K562 (cell line): ENCODE measurements at regions not wholly inside any gene's neighbourhood (a gene's known extent, or its start where the extent isn't known, plus 50 kb on each side); places are given as distances from the start of the nearest gene placed in this dataset. TPM values are rescaled to one million over a fixed set of nuclear protein-coding genes. Genes with fewer than 3 reads are reported as not detected.

Source experiments
- ATAC-seq: fragments of 200-7000 bp; cut with Tn5 transposase; 3 replicates; pipeline ENCODE4 v1.9.1; 2020; ENCODE audit warnings: moderate library complexity
- BruUV-seq: library from RNA; stranded (reverse); fragments of 400-500 nt; replicated peaks from 2 replicates; lab custom pipeline; 2021; lab: Mats Ljungman, UMichigan
- CTCF ChIA-PET: fragments of 300-600 bp; formaldehyde crosslinking; extraction: SDS; loops from one replicate; lab custom pipeline; 2021; ENCODE audit warnings: low intra/inter-chr PET ratio; lab: Yijun Ruan, JAX
- POLR2A ChIA-PET: fragments of 300-600, 350-650 bp; sonication (Branson Sonifier 250); formaldehyde crosslinking; extraction: SDS; loops from one replicate; lab custom pipeline; 2021; ENCODE audit warnings: antibody characterized with exemption, inconsistent platforms; lab: Yijun Ruan, JAX
- DNase-seq, 4 experiments: peaks; one replicate each; pipeline versions ENCODE4 v3.0.0 to v3.0.0-alpha.2; 2011 to 2018; ENCODE audit warnings: low spot score in 3 of 4, mixed read lengths in 3 of 4; ENCODE audit errors: extremely low read depth in 1 of 4
- FAIRE-seq: peaks from 2 replicates; lab custom pipeline; 2011; peaks lifted over from hg19 to GRCh38; lab: Jason Lieb, UNC
- H2AFZ ChIP-seq: 2 replicates; pipeline ENCODE4 v1.6.0; 2011; ENCODE audit warnings: low read depth, low read length, control low read depth, inconsistent platforms
- H3K27ac ChIP-seq: fragments of 200-600 bp; 3 replicates; pipeline ENCODE4 v1.8.0; 2011; ENCODE audit warnings: low read depth, mild to moderate bottlenecking, control low read depth, inconsistent platforms, low read length, moderate library complexity, mixed read lengths; ENCODE audit errors: extremely low read depth
- H3K27me3 ChIP-seq, 2 experiments: fragments of 300-600 bp in 1 of 2; 2 replicates in 1 of 2; 3 replicates in 1 of 2; pipeline versions ENCODE4 v1.6.0 to v1.8.0; 2011; ENCODE audit warnings: inconsistent platforms in 2 of 2, low read length in 2 of 2, mild to moderate bottlenecking in 1 of 2, mixed read lengths in 1 of 2, moderate library complexity in 1 of 2; ENCODE audit not compliant: control insufficient read depth in 2 of 2, insufficient read depth in 2 of 2
- H3K36me3 ChIP-seq: fragments of 300-600 bp; 3 replicates; pipeline ENCODE4 v1.8.0; 2011; ENCODE audit warnings: mild to moderate bottlenecking, low read length, inconsistent platforms; ENCODE audit not compliant: control insufficient read depth, insufficient read depth
- H3K4me1 ChIP-seq, 2 experiments: fragments of 200-600 bp in 1 of 2; replicated peaks in 1 of 2; 2 replicates in 1 of 2; 3 replicates in 1 of 2; pipeline versions ENCODE4 v1.5.1 to v1.8.0; 2011; ENCODE audit warnings: inconsistent platforms in 2 of 2, low read length in 2 of 2, mild to moderate bottlenecking in 1 of 2, mixed read lengths in 1 of 2, moderate library complexity in 1 of 2; ENCODE audit not compliant: control insufficient read depth in 2 of 2, insufficient read depth in 2 of 2
- H3K4me2 ChIP-seq: 2 replicates; pipeline ENCODE4 v1.6.1; 2011; ENCODE audit warnings: low read length, control low read depth, inconsistent platforms, mixed read lengths; ENCODE audit not compliant: insufficient read depth
- H3K4me3 ChIP-seq: fragments of 200-600 bp; sonication (generic), shearing (Covaris generic); 2 replicates; pipeline ENCODE4 v1.5.1; 2016; ENCODE audit warnings: control low read depth, inconsistent platforms
- H3K79me2 ChIP-seq: fragments of 200-600 bp; 3 replicates; pipeline ENCODE4 v1.8.0; 2011; ENCODE audit warnings: low read length, inconsistent platforms; ENCODE audit not compliant: control insufficient read depth, insufficient read depth
- H3K9ac ChIP-seq, 2 experiments: 2 replicates each; pipeline versions ENCODE4 v1.6.0 to v1.6.1; 2011; ENCODE audit warnings: low read depth in 2 of 2, low read length in 2 of 2, control low read depth in 1 of 2, inconsistent platforms in 1 of 2, mild to moderate bottlenecking in 1 of 2, mixed read lengths in 1 of 2; ENCODE audit not compliant: insufficient read depth in 1 of 2
- H3K9me1 ChIP-seq: one replicate; pipeline ENCODE4 v1.6.0; 2011; ENCODE audit warnings: inconsistent platforms, mild to moderate bottlenecking, low read length, moderate library complexity; ENCODE audit not compliant: control insufficient read depth, insufficient read depth
- H3K9me3 ChIP-seq: replicated peaks from 2 replicates; pipeline ENCODE4 v1.5.1; 2011; ENCODE audit warnings: low read depth, low read length, inconsistent platforms; ENCODE audit not compliant: control insufficient read depth, insufficient read depth
- H4K20me1 ChIP-seq: replicated peaks from 2 replicates; pipeline ENCODE4 v1.6.1; 2011; ENCODE audit warnings: low read length, inconsistent platforms, mixed read lengths; ENCODE audit not compliant: control insufficient read depth, insufficient read depth
- ARID2 ChIP-seq: fragments of 450-650 bp; IDR thresholded peaks from 2 replicates; pipeline ENCODE4 v1.6.1; 2017; ENCODE audit warnings: antibody characterized with exemption, mild to moderate bottlenecking
- CBX5 ChIP-seq: IDR thresholded peaks from 2 replicates; pipeline ENCODE4 v1.6.1; 2014; ENCODE audit warnings: low read depth, borderline replicate concordance
- HDAC3 ChIP-seq: fragments of 450-650 bp; IDR thresholded peaks from 2 replicates; pipeline ENCODE4 v1.6.1; 2018; ENCODE audit warnings: borderline replicate concordance, mild to moderate bottlenecking, moderate library complexity; ENCODE audit not compliant: partially characterized antibody
- LCOR ChIP-seq: sonication (generic); formaldehyde crosslinking; IDR thresholded peaks from 2 replicates; pipeline ENCODE4 v1.8.0; 2022; ENCODE audit warnings: mild to moderate bottlenecking, missing genetic modification reagents
- SREBF2 ChIP-seq: sonication (generic); formaldehyde crosslinking; IDR thresholded peaks from 2 replicates; pipeline ENCODE4 v1.4.0; 2020; ENCODE audit warnings: mild to moderate bottlenecking, missing genetic modification reagents
- TARDBP ChIP-seq: fragments of 450-650 bp; IDR thresholded peaks from 2 replicates; pipeline ENCODE4 v1.6.1; 2016
- XRCC3 ChIP-seq: fragments of 450-650 bp; IDR thresholded peaks from 2 replicates; pipeline ENCODE4 v1.6.1; 2017; ENCODE audit warnings: mild to moderate bottlenecking, moderate library complexity
- ZKSCAN3 ChIP-seq: fragments of 250-450 bp; sonication (Bioruptor Pico); IDR thresholded peaks from 2 replicates; pipeline ENCODE4 v1.4.0; 2020
- ZNF133 ChIP-seq: fragments of 250-450 bp; sonication (Bioruptor Pico); IDR thresholded peaks from 2 replicates; pipeline ENCODE4 v1.4.0; 2020; ENCODE audit warnings: mild to moderate bottlenecking
- ZNF140 ChIP-seq: fragments of 250-450 bp; sonication (Bioruptor Pico); IDR thresholded peaks from 2 replicates; pipeline ENCODE4 v1.8.0; 2021; ENCODE audit warnings: moderate library complexity, mild to moderate bottlenecking, inconsistent platforms
- ZNF274 ChIP-seq: IDR thresholded peaks from 2 replicates; pipeline ENCODE4 v1.6.1; 2011; ENCODE audit warnings: low read depth, mild to moderate bottlenecking, low read length, moderate library complexity, borderline replicate concordance
- WGBS: fragments of 100-300 bp; shearing (Covaris generic); methylation state at CpG from one replicate; pipeline ENCODE4 v1.1.6; 2016; ENCODE audit warnings: low coverage, mixed read lengths; ENCODE audit not compliant: insufficient coverage; ENCODE audit errors: missing lambda C conversion rate; 5-methylcytosine and 5-hydroxymethylcytosine counted together
- in situ Hi-C: fragments of 300-500 bp; cut with MboI; formaldehyde crosslinking; loops from 4 replicates; pipeline ENCODE4 v1.15.0; 2018; ENCODE audit warnings: inconsistent platforms, mixed read lengths
- intact Hi-C: fragments of 100-400 bp; cut with micrococcal nuclease; formaldehyde crosslinking; loops from 2 replicates; pipeline ENCODE4 v1.14.2; 2022
- small RNA-seq: library from RNA; depleted of rRNA; stranded (forward); fragments of <200 nt; gene quantifications from one replicate; pipeline ENCODE3, GENCODE V24; 2014
- TF ChIP-seq, protein P1 (sequence below): fragments of 250-450 bp; sonication (Bioruptor Pico); IDR thresholded peaks from 2 replicates; pipeline ENCODE4 v1.5.0; 2021; ENCODE audit warnings: mild to moderate bottlenecking, borderline replicate concordance
- TF ChIP-seq, protein P2 (sequence below), 2 experiments: fragments of 250-450 bp in 1 of 2; fragments of 450-650 bp in 1 of 2; sonication (Bioruptor Pico) in 1 of 2; IDR thresholded peaks; 2 replicates each; pipeline versions ENCODE4 v1.6.1 to v1.8.0; 2016 to 2021; ENCODE audit warnings: mild to moderate bottlenecking in 2 of 2, moderate library complexity in 2 of 2, missing compliant biosample characterization in 1 of 2, missing genetic modification characterization in 1 of 2

DNA sequence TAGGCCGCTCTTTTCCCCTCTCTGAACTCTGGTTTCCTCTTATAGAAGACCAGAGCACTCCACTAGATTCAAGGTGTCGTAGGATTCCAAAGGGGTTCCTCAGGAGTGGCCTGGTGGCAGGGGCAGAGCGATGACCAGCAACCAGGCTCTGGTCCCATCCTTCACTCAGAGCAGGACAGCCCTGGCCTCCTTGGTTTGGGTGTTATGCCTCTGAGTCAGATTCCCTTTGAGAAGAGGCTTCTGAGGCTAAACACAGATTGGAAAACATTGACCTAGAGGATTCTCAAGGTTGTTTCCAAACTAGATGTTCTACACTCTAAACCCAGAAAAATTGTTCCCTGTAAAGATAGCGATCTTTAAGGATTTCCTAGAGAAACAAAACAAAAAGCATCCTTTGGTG, 49.8 kb upstream of the IKBKE start:
- Histone ChIP-seq H4K20me1 (no peaks in the 10 kb centered on the region), H3K9me1 (no peaks in the 10 kb centered on the region), H2AFZ (no peak overlapping the region), H3K4me2 (no peak overlapping the region), H3K4me3 (no peak overlapping the region), H3K9ac (peak overlapping the region in 1 of 2 experiments; percentile 21; a peak in 1 of 4 replicates)
- no peak for ATAC-seq
- ChIA-PET POLR2A (interaction anchor here (0.5 to 1.0 kb wide), 3 partner anchors 18 to 554 kb away, joined by 3 to 5 read pairs (median 3); no protein-coding TSS in a partner anchor), CTCF (no interaction called here)
- no TSS peak for BruUV-seq
- FAIRE-seq: no peak
- no peak for TF ChIP-seq ARID2
- no peak for TF ChIP-seq LCOR (CRISPR knock-in tag)
- no peak for TF ChIP-seq ZKSCAN3 (CRISPR knock-in tag)
- no peak for TF ChIP-seq ZNF274
- TF ChIP-seq, protein P1, sequence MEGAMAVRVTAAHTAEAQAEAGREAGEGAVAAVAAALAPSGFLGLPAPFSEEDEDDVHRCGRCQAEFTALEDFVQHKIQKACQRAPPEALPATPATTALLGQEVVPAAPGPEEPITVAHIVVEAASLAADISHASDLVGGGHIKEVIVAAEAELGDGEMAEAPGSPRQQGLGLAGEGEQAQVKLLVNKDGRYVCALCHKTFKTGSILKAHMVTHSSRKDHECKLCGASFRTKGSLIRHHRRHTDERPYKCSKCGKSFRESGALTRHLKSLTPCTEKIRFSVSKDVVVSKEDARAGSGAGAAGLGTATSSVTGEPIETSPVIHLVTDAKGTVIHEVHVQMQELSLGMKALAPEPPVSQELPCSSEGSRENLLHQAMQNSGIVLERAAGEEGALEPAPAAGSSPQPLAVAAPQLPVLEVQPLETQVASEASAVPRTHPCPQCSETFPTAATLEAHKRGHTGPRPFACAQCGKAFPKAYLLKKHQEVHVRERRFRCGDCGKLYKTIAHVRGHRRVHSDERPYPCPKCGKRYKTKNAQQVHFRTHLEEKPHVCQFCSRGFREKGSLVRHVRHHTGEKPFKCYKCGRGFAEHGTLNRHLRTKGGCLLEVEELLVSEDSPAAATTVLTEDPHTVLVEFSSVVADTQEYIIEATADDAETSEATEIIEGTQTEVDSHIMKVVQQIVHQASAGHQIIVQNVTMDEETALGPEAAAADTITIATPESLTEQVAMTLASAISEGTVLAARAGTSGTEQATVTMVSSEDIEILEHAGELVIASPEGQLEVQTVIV: no peak
- TF ChIP-seq HDAC3: no peak
- no peak for TF ChIP-seq XRCC3
- TF ChIP-seq, protein P2, sequence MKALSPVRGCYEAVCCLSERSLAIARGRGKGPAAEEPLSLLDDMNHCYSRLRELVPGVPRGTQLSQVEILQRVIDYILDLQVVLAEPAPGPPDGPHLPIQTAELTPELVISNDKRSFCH (CRISPR knock-in tag; IDR thresholded peaks at IDR 0.05): no peak
- TF ChIP-seq, protein P2 (tag; IDR thresholded peaks at IDR 0.05): no peak
- TF ChIP-seq ZNF133 (CRISPR knock-in tag): no peak
- no peak for TF ChIP-seq SREBF2 (CRISPR knock-in tag)
- TF ChIP-seq TARDBP: no peak
- TF ChIP-seq CBX5: no peak
- no peak for TF ChIP-seq ZNF140 (CRISPR knock-in tag)
- TF ChIP-seq, all 486 proteins: peak for 0
- WGBS: 71% methylated on average over 4 of the region's 4 CpGs
- peaks cover 0 to 11% of the 10 kb centered on the region in 2 experiments; a peak in 4 of 5 replicates for H3K4me1 ChIP-seq
- H3K27ac ChIP-seq: no peak overlapping the region
- intact Hi-C loops: no loop called here
- in situ Hi-C loops: no loop called here
- no peaks in the 10 kb centered on the region for H3K9me3 ChIP-seq
- H3K79me2 ChIP-seq: no peaks in the 10 kb centered on the region
- H3K27me3 ChIP-seq: no peaks in the 10 kb centered on the region
- peaks cover 16% of the 10 kb centered on the region; the same call in 1 of the 3 replicates for H3K36me3 ChIP-seq
- no peak for DNase-seq

Small RNAs in the stretch of these regions (small RNA-seq; reads per million reads assigned to genes)
- not detected for gene AC244023.1
